ENCODE measurements at regions not wholly inside any gene's neighbourhood (a gene's known extent, or its start where the extent isn't known, plus 50 kb on each side); places are given as distances from the start of the nearest gene placed in this dataset.
"Not testable (repeated sequence)": the region's sequence is repeated elsewhere in the genome, so short reads cannot be mapped to it uniquely, and the experiment has no call there.

DNA sequence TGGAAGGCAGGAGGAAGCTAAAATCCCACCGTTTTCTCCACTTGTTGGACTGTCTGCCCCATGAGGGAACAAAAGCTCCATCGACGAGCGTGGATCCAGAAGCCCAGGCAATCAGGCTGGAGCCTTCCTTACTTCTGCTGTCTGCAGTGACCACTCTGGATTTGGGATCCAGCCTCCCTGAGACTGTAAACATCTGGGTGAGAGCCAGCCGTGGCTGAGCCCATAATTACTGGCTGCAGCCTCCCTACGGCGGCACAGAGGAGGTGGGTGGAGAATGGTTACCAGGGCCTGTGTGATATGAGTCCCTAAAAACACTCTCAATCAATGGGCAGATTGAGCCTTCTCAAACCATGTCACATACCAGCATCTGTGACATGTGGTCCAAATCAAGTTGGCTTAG is 158.2 kb downstream of the FOXL1 start:
- H3K36me3 ChIP-seq (ENCODE audit: control insufficient read depth, insufficient read depth, low read length): no peaks in the 10 kb centered on the region
- H3K9me3 ChIP-seq (ENCODE audit: control insufficient read depth, low read length): no peaks in the 10 kb centered on the region
- no peak overlapping the region for H3K4me3 ChIP-seq (ENCODE audit: low read depth, low read length)
- no peaks in the 10 kb centered on the region for H3K79me2 ChIP-seq
- H3K27ac ChIP-seq: no peak overlapping the region
- H3K27me3 ChIP-seq (ENCODE audit: control insufficient read depth, insufficient read depth, low read length): peaks cover 2% of the 10 kb centered on the region
- TF ChIP-seq, protein P1, sequence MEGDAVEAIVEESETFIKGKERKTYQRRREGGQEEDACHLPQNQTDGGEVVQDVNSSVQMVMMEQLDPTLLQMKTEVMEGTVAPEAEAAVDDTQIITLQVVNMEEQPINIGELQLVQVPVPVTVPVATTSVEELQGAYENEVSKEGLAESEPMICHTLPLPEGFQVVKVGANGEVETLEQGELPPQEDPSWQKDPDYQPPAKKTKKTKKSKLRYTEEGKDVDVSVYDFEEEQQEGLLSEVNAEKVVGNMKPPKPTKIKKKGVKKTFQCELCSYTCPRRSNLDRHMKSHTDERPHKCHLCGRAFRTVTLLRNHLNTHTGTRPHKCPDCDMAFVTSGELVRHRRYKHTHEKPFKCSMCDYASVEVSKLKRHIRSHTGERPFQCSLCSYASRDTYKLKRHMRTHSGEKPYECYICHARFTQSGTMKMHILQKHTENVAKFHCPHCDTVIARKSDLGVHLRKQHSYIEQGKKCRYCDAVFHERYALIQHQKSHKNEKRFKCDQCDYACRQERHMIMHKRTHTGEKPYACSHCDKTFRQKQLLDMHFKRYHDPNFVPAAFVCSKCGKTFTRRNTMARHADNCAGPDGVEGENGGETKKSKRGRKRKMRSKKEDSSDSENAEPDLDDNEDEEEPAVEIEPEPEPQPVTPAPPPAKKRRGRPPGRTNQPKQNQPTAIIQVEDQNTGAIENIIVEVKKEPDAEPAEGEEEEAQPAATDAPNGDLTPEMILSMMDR (IDR thresholded peaks at IDR 0.05): no peak
- H2AFZ ChIP-seq: no peak overlapping the region
- H3K4me2 ChIP-seq (ENCODE audit: low read length): no peak overlapping the region
- H3K9ac ChIP-seq: no peak overlapping the region
- no peaks in the 10 kb centered on the region for H3K4me1 ChIP-seq

DNA sequence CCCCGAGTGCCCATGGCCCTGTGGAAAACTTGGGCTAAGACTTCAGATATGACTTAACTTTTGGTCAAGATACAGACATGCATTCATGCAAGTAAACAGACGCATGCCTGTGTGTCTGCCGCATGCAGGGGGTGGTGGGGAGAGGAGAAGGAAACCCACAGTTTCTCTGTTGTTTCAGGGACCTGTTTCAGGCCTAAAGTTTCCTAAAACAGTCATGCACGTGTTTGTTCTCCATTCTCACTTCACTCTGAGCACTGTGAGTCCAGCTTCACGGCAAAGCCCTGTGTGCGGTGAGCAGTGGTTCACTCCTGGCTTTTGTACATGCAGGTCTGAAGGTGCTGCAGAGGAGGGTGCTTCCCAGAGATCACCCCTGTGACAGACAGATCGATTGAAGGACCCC is 158.7 kb downstream of the FOXL1 start:
- no peaks in the 10 kb centered on the region for H3K36me3 ChIP-seq (ENCODE audit: control insufficient read depth, insufficient read depth, low read length)
- TF ChIP-seq, protein P1 (IDR thresholded peaks at IDR 0.05): no peak

DNA sequence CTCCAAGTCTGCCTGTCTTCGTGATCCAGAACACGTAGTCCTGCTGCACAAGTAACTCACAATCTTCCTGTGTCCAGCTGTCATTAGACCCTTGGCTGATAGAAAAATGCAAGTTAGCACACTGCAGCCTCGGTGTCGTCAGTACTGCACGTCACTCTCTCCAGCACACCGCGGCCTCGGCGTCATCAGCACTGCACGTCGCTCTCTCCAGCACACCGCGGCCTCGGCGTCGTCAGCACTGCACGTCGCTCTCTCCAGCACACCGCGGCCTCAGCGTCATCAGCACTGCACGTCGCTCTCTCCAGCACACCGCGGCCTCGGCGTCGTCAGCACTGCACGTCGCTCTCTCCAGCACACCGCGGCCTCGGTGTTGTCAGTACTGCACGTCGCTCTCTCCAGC is 160.0 kb downstream of the FOXL1 start:
- not testable (repeated sequence) for H3K36me3 ChIP-seq (ENCODE audit: control insufficient read depth, insufficient read depth, low read length); H2AFZ ChIP-seq; H3K27ac ChIP-seq; H3K9me3 ChIP-seq (ENCODE audit: control insufficient read depth, low read length); H3K4me3 ChIP-seq (ENCODE audit: low read depth, low read length); H3K27me3 ChIP-seq (ENCODE audit: control insufficient read depth, insufficient read depth, low read length); H3K4me2 ChIP-seq (ENCODE audit: low read length); H3K4me1 ChIP-seq; H3K79me2 ChIP-seq; H3K9ac ChIP-seq

More for the DNA sequence above, 158.7 kb downstream of the FOXL1 start:
- no peak overlapping the region for H2AFZ ChIP-seq
- H3K9me3 ChIP-seq (ENCODE audit: control insufficient read depth, low read length): no peaks in the 10 kb centered on the region
- H3K4me3 ChIP-seq (ENCODE audit: low read depth, low read length): no peak overlapping the region
- H3K9ac ChIP-seq: no peak overlapping the region
- H3K27ac ChIP-seq: no peak overlapping the region
- H3K4me2 ChIP-seq (ENCODE audit: low read length): no peak overlapping the region
- H3K79me2 ChIP-seq: no peaks in the 10 kb centered on the region
- H3K4me1 ChIP-seq: no peaks in the 10 kb centered on the region
- H3K27me3 ChIP-seq (ENCODE audit: control insufficient read depth, insufficient read depth, low read length): no peaks in the 10 kb centered on the region

DNA sequence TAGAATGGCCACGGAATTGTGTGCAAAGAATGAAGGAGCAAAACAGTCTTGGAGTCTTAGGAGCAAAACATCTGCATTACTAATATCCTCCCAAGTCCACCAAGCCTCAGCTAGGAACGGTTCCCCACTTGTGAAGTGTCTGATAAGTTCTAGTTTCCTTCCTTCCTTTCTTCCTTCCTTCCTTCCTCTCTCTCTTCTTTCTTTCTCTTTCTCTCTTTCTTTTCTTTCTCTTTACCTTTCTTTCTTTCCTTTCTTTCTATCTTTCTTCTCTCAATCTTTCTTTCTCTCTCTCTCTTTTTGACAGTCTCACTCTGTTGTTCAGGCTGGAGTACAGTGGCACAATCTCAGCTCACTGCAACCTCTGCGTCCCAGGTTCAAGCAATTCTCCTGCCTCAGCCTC is 160.8 kb downstream of the FOXL1 start:
- TF ChIP-seq, protein P1 (IDR thresholded peaks at IDR 0.05): no peak
- H3K36me3 ChIP-seq (ENCODE audit: control insufficient read depth, insufficient read depth, low read length): no peaks in the 10 kb centered on the region
- no peak overlapping the region for H3K9ac ChIP-seq
- H3K9me3 ChIP-seq (ENCODE audit: control insufficient read depth, low read length): no peaks in the 10 kb centered on the region
- no peaks in the 10 kb centered on the region for H3K79me2 ChIP-seq
- no peak overlapping the region for H2AFZ ChIP-seq
- H3K4me3 ChIP-seq (ENCODE audit: low read depth, low read length): no peak overlapping the region
- no peak overlapping the region for H3K27ac ChIP-seq
- H3K4me2 ChIP-seq (ENCODE audit: low read length): no peak overlapping the region
- H3K27me3 ChIP-seq (ENCODE audit: control insufficient read depth, insufficient read depth, low read length): no peaks in the 10 kb centered on the region
- H3K4me1 ChIP-seq: no peaks in the 10 kb centered on the region

DNA sequence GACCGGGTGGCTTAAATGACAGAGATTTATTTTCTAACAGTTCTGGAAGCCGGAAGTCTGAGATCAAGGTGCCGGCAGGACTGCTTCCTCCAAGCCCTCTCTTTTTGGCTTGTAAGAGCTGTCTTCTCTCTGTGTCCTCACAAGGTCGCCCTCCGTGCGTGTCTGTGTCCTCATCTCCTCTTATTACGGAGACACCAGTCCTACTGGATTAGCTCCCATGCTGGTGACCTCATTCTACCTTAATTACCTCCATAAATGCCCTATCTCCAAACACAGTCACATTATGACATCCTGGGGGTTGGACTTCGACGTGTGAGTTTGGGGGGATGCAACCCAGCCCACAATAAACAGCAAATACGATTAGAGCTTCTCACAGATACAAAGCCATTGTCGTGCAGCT is 161.5 kb downstream of the FOXL1 start:
- H2AFZ ChIP-seq: no peak overlapping the region
- H3K9me3 ChIP-seq (ENCODE audit: control insufficient read depth, low read length): no peaks in the 10 kb centered on the region
- no peak overlapping the region for H3K4me3 ChIP-seq (ENCODE audit: low read depth, low read length)
- H3K9ac ChIP-seq: no peak overlapping the region
- no peak overlapping the region for H3K4me2 ChIP-seq (ENCODE audit: low read length)
- H3K79me2 ChIP-seq: no peaks in the 10 kb centered on the region
- H3K27me3 ChIP-seq (ENCODE audit: control insufficient read depth, insufficient read depth, low read length): no peaks in the 10 kb centered on the region
- no peaks in the 10 kb centered on the region for H3K4me1 ChIP-seq
- TF ChIP-seq, protein P1 (IDR thresholded peaks at IDR 0.05): no peak
- H3K36me3 ChIP-seq (ENCODE audit: control insufficient read depth, insufficient read depth, low read length): no peaks in the 10 kb centered on the region
- H3K27ac ChIP-seq: no peak overlapping the region
